ENCODE measurements at regions not wholly inside any gene's neighbourhood (a gene's known extent, or its start where the extent isn't known, plus 50 kb on each side); places are given as distances from the start of the nearest gene placed in this dataset.

DNA sequence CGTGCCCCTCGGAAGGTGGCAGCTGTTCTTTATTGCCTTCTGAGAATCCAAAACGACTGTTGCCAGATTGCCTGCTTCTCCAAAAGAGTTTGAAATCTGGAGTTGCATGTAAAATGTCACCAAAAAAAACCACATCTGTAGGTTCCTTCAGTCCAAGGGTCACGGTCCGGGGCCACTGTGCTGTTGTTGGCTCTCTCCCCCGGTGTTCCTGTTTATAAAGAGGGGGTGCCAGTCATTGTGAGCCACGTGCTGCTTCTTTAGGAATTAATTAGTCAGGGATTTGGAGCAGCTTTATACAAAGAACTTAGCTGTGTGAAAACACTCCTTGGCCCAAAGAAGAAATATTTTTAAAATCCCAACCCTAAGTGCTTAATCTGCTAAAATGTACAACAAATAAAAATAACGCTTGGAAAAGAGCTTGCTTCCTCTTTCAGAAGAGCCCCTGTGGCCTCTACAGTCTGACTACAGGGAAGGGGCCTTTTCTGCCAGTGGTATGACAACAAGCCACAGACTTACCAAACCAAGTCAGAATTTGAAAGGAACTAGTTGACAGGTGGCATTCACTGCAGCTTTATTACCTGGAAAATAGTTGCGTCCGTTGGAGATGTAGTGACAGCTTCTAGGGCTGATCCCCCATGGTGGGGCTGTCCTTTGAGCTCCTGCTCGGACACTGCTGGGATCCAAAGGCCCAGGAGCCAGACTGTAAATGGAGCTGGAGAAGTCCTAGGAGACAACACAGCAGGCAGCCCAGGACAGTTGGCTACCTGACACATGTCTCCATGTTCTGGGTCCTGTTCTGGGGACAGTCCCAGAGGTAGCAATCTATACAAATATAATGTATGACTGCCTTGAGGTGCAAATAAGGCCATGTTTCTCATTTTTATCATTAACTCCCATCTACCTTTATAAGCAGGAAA lies 84.5 kb upstream of the SLC1A4 start:
- Histone ChIP-seq H3K27me3 (no peaks in the 10 kb centered on the region), H3K4me3 (no peak overlapping the region), H3K4me1 (no peaks in the 10 kb centered on the region), H3K27ac (no peak overlapping the region), H3K36me3 (no peaks in the 10 kb centered on the region), H3K9me3 (no peaks in the 10 kb centered on the region)
- no peak for DNase-seq
- WGBS, 2 donors: 66 to 74% methylated on average over 11 of the region's 11 CpGs
- TF ChIP-seq, protein P1, sequence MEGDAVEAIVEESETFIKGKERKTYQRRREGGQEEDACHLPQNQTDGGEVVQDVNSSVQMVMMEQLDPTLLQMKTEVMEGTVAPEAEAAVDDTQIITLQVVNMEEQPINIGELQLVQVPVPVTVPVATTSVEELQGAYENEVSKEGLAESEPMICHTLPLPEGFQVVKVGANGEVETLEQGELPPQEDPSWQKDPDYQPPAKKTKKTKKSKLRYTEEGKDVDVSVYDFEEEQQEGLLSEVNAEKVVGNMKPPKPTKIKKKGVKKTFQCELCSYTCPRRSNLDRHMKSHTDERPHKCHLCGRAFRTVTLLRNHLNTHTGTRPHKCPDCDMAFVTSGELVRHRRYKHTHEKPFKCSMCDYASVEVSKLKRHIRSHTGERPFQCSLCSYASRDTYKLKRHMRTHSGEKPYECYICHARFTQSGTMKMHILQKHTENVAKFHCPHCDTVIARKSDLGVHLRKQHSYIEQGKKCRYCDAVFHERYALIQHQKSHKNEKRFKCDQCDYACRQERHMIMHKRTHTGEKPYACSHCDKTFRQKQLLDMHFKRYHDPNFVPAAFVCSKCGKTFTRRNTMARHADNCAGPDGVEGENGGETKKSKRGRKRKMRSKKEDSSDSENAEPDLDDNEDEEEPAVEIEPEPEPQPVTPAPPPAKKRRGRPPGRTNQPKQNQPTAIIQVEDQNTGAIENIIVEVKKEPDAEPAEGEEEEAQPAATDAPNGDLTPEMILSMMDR (IDR thresholded peaks at IDR 0.05): no peak
- ATAC-seq: peak in 2 of 4 donors; percentile 17 to 66
- intact Hi-C loops (cut with DNase I): no loop called here
- no peak for FAIRE-seq

- no peak for FAIRE-seq
- H3K27ac ChIP-seq: no peak overlapping the region
- H3K4me1 ChIP-seq: no peaks in the 10 kb centered on the region
- intact Hi-C loops (cut with DNase I): no loop called here
- no peak for DNase-seq
- ATAC-seq: peak in 3 of 4 donors; percentile 18 to 50 (median 32)
- TF ChIP-seq, protein P1 (IDR thresholded peaks at IDR 0.05): no peak
- 79 to 85% methylated on average over 8 of the region's 8 CpGs for WGBS, 2 donors
- no peaks in the 10 kb centered on the region for H3K9me3 ChIP-seq
- no peaks in the 10 kb centered on the region for H3K36me3 ChIP-seq
- H3K4me3 ChIP-seq: no peak overlapping the region
- no peaks in the 10 kb centered on the region for H3K27me3 ChIP-seq
Measured at GRCh38 chr2:64905338-64906024, 83.7 kb upstream of the SLC1A4 start.

- no peaks in the 10 kb centered on the region for H3K36me3 ChIP-seq
Measured at GRCh38 chr2:64906853-64907536, 82.2 kb upstream of the SLC1A4 start.

GRCh38 chr2:64908406-64908805 lies 80.8 kb upstream of the SLC1A4 start:
- Histone ChIP-seq H3K27ac (no peak overlapping the region), H3K36me3 (no peaks in the 10 kb centered on the region), H3K4me3 (no peak overlapping the region), H3K9me3 (no peaks in the 10 kb centered on the region), H3K4me1 (no peaks in the 10 kb centered on the region), H3K27me3 (no peaks in the 10 kb centered on the region)
- WGBS, 2 donors: 88 to 93% methylated on average over 2 of the region's 2 CpGs
- TF ChIP-seq, protein P1 (IDR thresholded peaks at IDR 0.05): no peak
- DNase-seq (no peak), FAIRE-seq (no peak), ATAC-seq (no peak)
- intact Hi-C loops (cut with DNase I): no loop called here

More at GRCh38 chr2:64906853-64907536, 82.2 kb upstream of the SLC1A4 start:
- FAIRE-seq (no peak), DNase-seq (no peak), ATAC-seq (peak in 2 of 4 donors; percentile 28 to 42)
- H3K4me1 ChIP-seq: no peaks in the 10 kb centered on the region
- H3K27me3 ChIP-seq: no peaks in the 10 kb centered on the region
- H3K9me3 ChIP-seq: no peaks in the 10 kb centered on the region
- WGBS, 2 donors: 76 to 80% methylated on average over 6 of the region's 6 CpGs
- intact Hi-C loops (cut with DNase I): no loop called here
- no peak overlapping the region for H3K4me3 ChIP-seq
- TF ChIP-seq, protein P1 (IDR thresholded peaks at IDR 0.05): no peak
- no peak overlapping the region for H3K27ac ChIP-seq

Measured in pancreas (tissue), 10 donors.